Lower leg skin (tissue), 4 donors: ENCODE measurements at regions not wholly inside any gene's neighbourhood (a gene's known extent, or its start where the extent isn't known, plus 50 kb on each side); places are given as distances from the start of the nearest gene placed in this dataset.
"Not testable (repeated sequence)": the region's sequence is repeated elsewhere in the genome, so short reads cannot be mapped to it uniquely, and the experiment has no call there.

Experiments
- DNase-seq, 2 donors: peaks; one replicate each; pipeline ENCODE4 v3.0.0-alpha.2; 2019; ENCODE audit warnings: low spot score in 2 of 2
- H3K4me3 ChIP-seq: fragments of 200-600 bp; sonication (generic); 2 replicates; pipeline ENCODE4 v1.5.1; 2017; ENCODE audit warnings: mild to moderate bottlenecking, low read depth; ENCODE audit not compliant: poor library complexity, severe bottlenecking
- POLR2A ChIP-seq, 2 donors: fragments of 450-650 bp; IDR thresholded peaks; one replicate each; pipeline ENCODE4 v1.6.1; 2016 to 2017; ENCODE audit warnings: antibody characterized with exemption in 2 of 2, mild to moderate bottlenecking in 1 of 2, moderate library complexity in 1 of 2
- WGBS, 2 donors: methylation state at CpG; one replicate each; pipeline ENCODE4 v1.1.5; 2018; 5-methylcytosine and 5-hydroxymethylcytosine counted together
- intact Hi-C: fragments of 100-400 bp; cut with DNase I; formaldehyde crosslinking; loops from one replicate; pipeline ENCODE4 v1.15.0; 2023; ENCODE audit warnings: low total_unique reads
- TF ChIP-seq, protein P1 (sequence below), 3 donors: fragments of 450-650 bp; IDR thresholded peaks; one replicate each; pipeline ENCODE4 v1.5.1; 2016; ENCODE audit warnings: antibody characterized with exemption in 3 of 3, mild to moderate bottlenecking in 3 of 3, moderate library complexity in 2 of 3

DNA sequence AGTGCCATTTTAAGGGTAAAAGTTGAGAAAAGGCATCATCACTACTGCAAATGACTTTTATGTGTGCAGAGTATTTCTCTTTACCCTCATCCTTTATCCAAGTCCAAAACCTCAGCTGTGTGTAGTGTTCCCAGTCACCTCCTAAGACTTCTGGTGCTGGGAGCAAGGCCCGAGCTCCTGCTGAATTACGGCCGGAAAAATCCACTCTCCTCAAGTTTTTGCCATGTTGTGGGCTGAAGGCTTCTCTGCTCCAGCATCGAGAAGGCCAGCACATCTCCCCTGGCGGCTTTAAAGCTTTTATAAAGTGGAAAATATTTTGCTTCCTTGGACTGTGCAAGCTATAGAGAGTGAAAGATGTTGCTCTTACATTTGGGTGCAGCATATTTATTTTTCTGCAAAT, 153.2 kb upstream of the THBS2 start:
- intact Hi-C loops: no loop called here
- WGBS, 2 donors: 63 to 72% methylated on average over 5 of the region's 5 CpGs
- TF ChIP-seq, protein P1, sequence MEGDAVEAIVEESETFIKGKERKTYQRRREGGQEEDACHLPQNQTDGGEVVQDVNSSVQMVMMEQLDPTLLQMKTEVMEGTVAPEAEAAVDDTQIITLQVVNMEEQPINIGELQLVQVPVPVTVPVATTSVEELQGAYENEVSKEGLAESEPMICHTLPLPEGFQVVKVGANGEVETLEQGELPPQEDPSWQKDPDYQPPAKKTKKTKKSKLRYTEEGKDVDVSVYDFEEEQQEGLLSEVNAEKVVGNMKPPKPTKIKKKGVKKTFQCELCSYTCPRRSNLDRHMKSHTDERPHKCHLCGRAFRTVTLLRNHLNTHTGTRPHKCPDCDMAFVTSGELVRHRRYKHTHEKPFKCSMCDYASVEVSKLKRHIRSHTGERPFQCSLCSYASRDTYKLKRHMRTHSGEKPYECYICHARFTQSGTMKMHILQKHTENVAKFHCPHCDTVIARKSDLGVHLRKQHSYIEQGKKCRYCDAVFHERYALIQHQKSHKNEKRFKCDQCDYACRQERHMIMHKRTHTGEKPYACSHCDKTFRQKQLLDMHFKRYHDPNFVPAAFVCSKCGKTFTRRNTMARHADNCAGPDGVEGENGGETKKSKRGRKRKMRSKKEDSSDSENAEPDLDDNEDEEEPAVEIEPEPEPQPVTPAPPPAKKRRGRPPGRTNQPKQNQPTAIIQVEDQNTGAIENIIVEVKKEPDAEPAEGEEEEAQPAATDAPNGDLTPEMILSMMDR (IDR thresholded peaks at IDR 0.05): no peak
- no peak for TF ChIP-seq POLR2A (IDR thresholded peaks at IDR 0.05)
- DNase-seq: peak in 1 of 2 donors; percentile 62
- H3K4me3 ChIP-seq: no peak overlapping the region

DNA sequence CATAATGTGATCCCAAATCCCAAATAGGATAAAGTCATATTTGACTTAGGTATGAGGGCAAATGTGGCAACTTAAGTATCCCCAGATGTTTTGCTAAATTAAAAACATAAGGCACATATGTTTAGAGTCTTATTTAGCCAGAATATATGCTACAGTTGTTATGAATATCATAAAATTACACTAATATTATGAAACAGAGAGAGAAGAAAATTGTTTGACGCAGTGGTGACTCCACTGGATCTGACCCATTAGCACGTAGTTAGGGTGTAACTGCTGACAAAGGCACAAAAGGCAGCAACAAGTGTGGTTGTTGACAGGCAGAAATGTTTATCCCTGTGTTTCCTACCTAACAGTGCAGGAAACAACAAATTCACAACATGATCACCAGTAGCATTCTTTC, 152.4 kb upstream of the THBS2 start:
- 80 to 85% methylated on average over 2 of the region's 2 CpGs for WGBS, 2 donors
- DNase-seq: no peak
- intact Hi-C loops: no loop called here
- no peak overlapping the region for H3K4me3 ChIP-seq
- TF ChIP-seq, protein P1 (IDR thresholded peaks at IDR 0.05): no peak
- no peak for TF ChIP-seq POLR2A (IDR thresholded peaks at IDR 0.05)

DNA sequence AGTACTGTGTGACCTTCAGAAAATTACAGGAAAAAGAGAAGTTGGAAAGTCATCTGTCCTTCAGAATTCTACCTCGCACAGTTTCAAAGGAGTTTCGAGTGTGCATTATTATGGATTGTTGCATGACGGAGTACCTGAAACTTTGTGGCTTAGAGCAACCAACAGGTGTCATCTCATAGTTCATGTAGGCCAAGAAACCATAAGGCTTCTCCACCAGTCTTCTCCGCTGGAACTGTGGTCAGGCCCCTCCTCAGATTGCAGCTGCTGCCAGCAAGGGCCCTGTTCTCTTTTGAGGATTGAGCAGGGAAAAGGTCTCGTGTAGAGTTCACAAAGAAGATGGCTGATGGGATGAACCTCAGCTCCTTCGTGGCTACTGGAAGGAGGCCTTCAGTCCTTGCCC, 151.2 kb upstream of the THBS2 start:
- no peak overlapping the region for H3K4me3 ChIP-seq
- no peak for TF ChIP-seq POLR2A (IDR thresholded peaks at IDR 0.05)
- DNase-seq: no peak
- 89 to 94% methylated on average over 6 of the region's 6 CpGs for WGBS, 2 donors
- intact Hi-C loops: no loop called here

DNA sequence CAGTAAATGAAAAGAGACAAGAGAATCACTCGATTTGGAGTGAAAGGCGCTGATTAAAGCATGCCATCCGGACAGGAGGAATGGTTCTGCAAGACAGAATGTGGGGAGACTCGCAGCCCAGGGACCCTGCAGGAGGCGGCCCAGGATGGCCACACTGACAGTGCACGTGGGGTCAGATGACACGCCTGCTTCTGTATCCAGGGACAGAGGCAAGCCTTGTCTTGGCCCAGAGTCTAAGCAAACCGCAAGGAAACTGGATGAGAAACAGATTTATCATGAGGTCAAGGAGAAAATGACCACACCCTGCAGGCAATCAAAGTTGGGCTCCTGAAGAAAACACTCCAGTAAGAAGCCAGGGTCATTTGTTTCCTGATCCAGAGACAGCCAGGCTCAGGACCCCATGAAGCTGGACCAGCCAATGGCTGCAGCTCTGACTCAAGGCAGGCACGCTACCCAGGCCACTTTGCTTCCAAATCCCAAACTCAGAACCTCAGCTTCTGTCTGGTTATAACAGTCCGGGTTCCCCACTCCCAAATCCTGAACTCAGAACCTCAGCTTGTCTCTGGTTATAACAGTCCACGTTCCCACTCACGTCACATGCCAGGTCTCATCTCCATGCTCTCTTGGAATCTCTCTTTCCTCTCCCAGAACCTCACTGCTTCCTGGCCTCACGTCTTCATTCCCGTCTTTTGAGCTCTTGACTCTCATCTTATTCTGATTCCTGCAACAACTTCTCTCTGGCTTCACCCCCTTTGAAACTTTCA, 144.9 kb upstream of the THBS2 start:
- 61 to 70% methylated on average over 13 to 14 of the region's 14 CpGs for WGBS, 2 donors
- peak; percentile 69 to 92 for DNase-seq
- H3K4me3 ChIP-seq: no peak overlapping the region
- intact Hi-C loops: no loop called here
- TF ChIP-seq POLR2A (IDR thresholded peaks at IDR 0.05): no peak
- TF ChIP-seq, protein P1 (IDR thresholded peaks at IDR 0.05): no peak

DNA sequence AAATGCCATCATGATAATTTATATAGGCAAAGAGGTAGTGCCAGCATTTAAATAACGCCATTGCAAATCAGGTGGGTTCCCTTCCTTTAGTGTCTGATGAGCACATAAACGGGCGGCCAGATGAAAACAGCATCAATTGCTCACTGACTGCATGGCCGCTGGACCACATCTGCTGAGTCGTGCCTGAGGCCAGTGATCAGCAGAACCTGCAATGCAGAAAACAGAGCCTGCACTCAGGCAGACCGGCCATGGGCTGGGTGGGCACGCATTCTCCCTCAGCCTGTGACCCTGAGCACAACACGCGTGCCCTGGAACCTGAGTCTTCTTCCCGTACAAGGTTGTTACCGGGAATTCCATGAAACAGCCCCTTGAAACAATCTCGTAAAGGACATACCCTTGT, 144.0 kb upstream of the THBS2 start:
- no peak overlapping the region for H3K4me3 ChIP-seq
- DNase-seq: peak in 1 of 2 donors; percentile 67
- TF ChIP-seq POLR2A (IDR thresholded peaks at IDR 0.05): no peak
- 82 to 85% methylated on average over 7 to 12 of the region's 12 CpGs for WGBS, 2 donors
- intact Hi-C loops: no loop called here

DNA sequence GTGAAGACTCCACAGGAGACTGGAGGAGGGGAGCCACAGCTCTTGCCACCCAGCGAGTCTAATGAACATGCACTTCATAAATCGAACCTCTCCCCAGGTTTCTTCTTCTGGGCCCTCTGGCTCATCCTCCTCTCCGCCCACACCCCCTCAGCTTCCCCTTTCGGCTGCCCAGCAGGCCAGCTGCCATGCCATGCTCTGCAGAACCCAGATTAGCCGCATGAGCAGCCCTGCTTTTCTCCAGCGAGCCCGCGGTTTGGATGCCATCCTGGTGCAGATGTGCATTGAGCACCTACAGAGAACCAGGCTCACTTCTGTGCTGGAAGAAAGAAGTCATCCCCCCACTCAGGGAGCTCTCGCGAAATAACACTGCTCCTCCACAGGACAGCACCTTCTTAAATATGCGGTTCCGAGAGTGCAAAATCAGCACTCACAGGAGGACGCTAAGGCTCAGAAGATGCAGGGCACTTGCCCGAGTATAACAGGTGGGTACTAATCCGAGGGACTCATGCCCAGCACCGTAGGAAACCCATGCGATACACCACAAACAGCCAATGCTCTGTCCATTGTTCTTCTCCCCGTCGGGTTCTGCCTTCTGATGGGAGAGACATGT, 143.0 kb upstream of the THBS2 start:
- WGBS, 2 donors: 90 to 91% methylated on average over 19 of the region's 19 CpGs
- no peak for TF ChIP-seq POLR2A (IDR thresholded peaks at IDR 0.05)
- TF ChIP-seq, protein P1 (IDR thresholded peaks at IDR 0.05): no peak
- peak in 1 of 2 donors; percentile 80 for DNase-seq
- intact Hi-C loops: no loop called here
- H3K4me3 ChIP-seq: no peak overlapping the region

DNA sequence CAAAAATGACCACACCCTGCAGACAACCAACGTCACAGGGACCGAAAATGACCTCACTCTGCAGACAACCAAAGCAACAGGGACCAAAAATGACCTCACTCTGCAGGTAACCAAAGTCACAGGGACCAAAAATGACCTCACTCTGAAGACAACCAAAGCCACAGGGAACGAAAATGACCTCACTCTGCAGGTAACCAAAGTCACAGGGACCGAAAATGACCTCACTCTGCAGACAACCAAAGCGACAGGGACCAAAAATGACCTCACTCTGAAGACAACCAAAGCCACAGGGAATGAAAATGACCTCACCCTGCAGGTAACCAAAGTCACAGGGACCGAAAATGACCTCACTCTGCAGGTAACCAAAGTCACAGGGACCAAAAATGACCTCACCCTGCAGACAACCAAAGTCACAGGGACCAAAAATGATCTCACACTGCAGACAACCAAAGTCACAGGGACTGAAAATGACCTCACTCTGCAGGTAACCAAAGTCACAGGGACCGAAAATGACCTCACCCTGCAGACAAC, 142.4 kb upstream of the THBS2 start:
- intact Hi-C loops, DNase-seq, H3K4me3 ChIP-seq: not testable (repeated sequence)
- WGBS, 2 donors: 61 to 66% methylated on average over 7 of the region's 7 CpGs
